GM21390 (cell line): ENCODE measurements at regions not wholly inside any gene's neighbourhood (a gene's known extent, or its start where the extent isn't known, plus 50 kb on each side); places are given as distances from the start of the nearest gene placed in this dataset.

Experiments used
- ATAC-seq: cut with Tn5 transposase; IDR thresholded peaks from one replicate; pipeline ENCODE4 v1.9.1; 2021; ENCODE audit not compliant: unreplicated experiment

DNA sequence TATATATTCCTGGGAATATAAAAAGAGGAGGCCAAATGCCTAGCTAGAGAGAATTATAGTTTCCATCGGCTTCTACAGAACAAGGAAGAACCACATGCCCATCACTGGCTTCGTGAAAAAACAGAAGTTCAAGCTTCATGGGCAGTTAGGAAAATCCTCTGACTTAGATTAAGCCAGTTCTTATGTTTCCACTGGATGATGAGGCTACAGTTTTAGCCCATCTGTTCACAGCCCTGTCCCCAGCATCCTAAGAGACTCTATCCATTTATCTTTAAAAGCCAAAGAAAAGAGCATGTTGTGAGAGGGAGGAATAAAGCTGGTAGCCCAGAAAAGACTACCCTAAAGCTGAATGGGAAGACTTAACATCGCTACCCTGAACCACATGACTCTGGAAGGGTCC, 285.5 kb upstream of the WWC1 start:
- no peak for ATAC-seq

DNA sequence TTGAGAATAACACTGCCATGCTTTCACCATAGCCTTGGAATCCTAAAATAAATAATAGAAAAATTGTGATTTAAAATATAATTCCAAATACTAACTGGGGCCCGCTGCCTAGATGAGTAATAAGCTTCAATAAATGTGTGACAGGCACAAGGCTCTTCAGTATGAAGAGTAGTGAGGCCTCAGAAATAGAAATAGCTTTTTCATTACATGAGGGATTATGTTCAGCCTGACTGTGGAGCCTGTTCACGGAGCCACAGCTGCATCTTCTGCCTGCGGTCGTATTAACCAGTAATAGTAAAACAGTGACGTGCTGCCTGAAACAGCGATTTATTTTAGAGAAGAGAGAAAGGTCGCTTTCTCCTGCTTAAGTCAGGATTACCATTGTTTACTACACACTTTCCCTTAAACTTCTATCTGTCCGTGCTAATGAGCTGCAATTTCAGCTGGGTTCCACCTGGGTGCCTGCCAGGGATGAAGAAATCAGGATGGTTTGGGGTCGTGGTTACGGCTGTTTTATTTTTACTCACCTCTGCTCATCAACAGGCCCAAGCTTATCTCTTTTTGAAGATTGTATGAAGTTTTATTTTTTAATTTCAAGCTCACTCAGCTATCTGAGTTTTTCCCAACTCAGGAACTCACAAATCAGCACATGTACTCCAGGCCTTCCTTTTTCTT, 284.9 kb upstream of the WWC1 start:
- no peak for ATAC-seq

DNA sequence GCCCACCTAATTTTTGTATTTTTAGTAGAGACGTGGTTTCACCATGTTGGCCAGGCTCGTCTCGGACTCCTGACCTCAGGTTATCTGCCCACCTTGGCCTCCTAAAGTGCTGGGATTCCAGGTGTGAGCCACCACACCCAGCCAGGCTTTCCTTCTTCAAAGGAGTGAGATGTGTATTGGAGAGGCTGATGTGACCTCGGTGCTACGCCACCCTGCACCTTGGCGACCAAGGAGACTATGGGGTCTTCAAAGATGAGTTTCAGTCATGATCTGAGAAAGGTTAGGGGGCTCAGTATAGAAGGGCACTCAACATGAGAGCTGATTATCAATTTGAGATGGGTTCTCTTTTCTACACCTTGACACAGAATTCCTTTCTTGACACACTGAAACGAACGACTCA, 284.2 kb upstream of the WWC1 start:
- no peak for ATAC-seq

DNA sequence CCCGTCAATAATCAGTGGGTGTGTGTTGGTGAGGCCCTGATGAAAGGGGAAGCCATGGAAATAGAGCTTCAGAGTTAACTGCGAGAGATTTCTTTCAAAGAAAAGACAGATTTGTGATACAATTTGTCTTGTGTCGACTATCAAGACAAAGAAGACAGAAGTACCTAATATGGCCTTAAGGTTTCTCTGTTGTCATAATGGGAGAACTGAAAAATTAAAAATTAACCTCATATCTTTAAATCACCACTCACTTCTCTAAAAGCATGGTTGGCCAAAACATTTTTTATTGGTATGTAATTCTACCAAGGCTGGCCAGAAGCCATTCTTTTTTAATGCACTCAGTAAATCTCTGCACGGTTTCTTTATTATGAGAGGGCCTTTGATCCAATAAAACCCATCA, 282.9 kb upstream of the WWC1 start:
- no peak for ATAC-seq

DNA sequence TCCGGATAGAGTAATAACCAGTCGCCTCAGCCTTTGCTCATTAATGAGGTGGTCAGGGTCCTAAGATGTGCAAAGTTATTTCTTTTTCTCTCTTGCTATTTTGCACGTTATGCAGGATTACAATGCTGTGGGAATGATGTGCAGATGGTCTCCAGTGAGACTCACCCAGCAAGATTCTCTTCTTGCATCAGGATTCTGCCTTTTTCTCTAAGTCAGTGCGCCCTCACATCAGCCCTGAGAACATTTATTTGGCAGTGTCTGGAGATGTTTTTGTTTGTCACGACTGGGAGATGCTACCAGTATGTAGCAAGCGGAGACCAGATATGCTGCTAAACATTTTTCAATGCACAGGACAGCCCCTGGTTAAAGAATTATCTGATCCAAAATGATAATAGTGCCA, 280.3 kb upstream of the WWC1 start:
- ATAC-seq, result no peak

DNA sequence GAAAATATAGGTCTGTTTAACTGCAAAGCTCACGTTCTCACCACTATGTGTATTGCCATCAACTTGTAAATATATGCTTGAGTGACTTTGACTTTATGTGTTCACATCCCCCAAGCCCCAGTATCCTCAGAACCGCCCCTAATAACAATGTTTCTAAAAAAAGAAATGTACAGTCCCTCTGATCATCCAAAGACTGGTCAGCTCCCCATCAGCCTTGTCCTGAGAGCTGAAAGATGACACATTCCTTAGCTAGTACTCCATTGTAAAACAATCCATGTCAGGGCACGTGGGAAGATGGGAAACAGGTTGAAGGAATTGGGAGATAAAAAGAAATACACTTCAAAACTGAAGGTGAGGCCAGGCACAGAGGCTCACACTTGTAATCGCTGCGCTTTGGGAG, 279.4 kb upstream of the WWC1 start:
- no peak for ATAC-seq

DNA sequence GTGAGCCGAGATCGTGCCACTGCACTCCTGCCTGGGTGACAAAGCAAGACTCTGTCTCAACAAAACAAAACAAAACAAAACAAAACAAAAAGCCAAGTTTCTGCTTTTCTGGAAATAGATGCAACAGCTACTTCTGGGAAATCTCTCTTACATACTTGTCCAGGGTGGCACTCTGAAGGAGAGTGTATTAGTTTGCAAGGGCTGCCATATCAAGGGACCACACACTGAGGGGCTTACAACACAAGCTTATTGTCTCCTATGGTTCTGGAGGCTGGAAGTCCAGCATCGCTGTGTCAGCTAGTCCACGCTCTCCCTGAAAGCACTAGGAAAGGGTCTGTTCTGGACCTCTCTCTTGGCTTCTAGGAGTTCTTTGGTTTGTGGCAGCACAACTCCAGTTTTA, 277.9 kb upstream of the WWC1 start:
- ATAC-seq, result no peak

DNA sequence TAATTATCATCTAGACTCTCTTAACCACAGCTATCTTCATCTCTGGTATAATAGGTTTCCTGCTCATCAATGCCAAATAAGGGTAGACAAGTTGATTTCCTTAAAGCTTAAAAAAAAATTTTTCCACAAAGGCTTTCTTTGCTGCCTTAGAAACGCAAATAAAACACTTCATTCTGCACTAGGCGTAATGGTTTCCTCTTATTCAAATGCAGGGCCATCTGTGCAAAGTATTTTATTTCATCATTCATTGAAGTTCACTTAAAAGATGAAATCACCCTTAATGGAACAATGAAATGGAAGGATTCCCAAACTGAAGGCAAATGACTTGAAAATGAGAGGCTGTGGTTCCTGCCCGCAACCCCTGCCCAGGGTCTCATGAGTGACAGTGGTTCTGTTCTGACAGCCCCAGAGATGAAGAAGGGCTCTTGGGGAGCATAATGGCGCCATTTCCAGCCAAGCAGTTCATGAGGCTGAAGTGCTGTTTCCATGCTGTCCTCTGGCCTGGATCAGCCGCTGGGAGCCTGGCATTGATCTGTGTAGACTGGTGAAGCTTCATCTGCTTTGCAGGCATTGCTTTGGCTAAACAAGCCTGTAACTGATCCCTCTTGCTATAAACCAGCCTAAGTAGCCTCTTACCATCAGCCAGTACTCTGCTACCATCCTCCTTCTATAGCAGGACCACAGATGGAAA, 276.9 kb upstream of the WWC1 start:
- no peak for ATAC-seq

DNA sequence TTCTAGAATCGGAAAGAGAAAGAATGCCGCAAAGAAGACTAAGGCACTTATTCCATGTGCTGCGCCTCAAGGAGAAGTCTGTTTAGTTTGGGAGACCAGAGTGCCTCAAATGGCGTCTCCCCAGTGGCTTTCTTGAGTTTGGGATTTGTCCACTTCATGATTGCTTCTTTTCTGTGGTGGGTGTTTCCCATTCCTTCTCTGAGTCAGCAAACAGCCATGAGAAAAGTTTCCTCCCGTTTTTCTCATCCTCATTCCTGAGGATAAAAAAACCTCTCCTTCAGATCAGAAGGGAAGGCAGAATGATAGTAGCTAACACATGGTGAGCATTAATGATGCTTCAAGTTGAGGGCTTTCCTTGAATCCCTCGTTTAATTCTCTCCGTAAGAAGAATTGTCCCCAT, 275.9 kb upstream of the WWC1 start:
- no peak for ATAC-seq

DNA sequence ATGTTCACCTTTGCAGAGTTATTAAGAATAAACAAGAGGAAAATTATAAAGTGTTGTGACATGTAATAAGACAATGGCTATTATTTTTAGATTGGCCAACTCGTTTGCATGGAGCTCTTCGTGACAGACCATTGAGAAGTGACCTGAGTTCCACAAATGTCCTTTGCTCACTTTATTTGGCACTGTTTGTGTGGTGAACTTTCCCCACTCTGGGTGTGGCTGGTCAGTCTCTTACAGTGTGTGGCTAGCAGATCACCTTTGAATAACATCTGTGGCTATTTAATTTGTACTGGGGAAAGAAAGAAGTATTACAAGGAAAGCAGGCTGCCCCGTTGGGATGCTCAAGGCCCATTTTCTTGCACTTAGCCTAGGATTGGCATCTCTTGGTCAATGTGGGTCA, 274.1 kb upstream of the WWC1 start:
- ATAC-seq, result no peak

DNA sequence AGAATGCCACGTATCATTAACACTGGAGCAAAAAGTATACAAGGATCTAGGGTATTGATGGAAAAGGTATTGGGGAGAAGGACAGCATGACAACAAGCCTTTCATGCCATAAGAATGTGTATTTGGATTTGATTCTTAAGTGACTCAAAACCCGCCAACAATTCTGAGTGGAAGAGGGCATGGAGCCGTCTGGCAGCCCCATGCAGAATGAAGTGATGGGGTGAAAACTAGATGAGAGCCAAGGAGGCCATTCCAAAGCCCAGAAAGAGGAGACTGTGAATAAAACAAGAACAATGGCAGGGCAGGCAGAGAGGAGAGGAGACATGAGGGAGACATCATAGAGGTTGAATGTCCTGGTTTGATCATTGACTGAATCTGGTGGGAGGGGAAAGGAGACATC, 272.3 kb upstream of the WWC1 start:
- no peak for ATAC-seq

DNA sequence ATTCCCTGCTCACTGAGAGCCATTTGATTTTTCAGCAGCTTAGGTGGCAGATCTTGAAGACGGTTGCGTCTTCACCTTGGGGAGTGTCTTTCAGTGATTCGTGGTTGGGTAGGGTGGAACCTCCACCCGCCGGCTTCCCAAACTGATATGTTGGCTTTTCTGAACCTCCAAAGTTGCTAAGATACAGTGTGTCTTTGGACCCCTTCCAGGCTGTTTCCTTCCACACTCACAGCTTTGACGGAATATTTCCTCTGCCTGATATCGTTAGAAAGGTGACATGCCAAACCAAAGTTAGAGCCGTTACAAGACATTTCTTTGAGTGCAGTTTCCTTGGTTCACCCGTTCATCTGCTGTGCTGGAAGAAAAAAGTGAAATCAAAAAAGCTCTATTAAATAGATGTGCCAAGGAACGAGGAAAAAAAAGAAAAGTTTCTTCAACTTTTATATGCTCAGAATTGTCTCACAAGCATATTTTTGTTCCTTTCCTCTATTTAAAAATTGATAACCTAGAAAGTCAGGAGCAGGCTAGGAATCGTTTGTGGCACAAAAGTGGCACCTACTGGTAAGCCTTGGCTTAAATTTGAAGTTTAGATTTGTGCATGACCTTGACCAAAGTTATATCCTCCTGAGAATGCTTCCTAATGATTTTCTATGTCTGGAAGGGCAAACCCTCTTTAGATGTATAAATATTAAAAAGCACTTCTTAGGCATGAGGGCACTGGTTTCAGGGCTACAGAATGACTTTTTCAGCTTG, 270.7 kb upstream of the WWC1 start:
- no peak for ATAC-seq

DNA sequence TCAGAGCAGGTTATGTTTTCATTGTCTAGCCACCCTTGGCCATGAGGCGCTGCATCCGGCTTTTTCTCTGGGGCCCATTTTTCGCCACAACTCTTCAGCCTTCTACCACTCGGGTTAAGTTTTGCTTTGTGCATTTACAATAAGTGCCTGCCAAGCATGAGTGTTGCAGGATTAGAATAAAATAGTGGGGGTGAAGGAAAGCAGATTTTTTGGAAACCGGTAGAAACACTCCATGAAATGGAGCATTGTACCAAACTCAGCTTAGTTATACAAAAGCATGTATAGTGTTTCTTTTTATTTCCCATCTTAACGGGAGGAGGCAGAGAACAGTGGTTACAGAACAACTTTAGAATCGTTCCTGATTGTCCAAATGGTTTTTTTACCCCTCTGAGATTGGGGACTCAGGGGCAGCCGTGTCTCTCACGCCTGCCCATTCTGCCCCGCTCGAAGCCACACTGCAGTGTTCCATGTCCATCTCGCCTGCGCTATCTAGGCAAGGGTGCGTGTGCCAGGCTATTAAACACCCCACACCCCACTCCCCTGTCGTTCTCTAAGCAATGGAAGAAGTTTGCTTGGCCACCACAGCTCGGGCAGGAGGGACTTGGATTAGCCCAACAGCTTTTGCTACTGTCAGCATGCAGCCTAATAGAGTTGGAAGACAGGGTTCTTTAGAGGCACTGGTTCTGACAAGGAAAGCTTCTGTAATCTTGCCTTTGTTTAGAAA, 268.8 kb upstream of the WWC1 start:
- no peak for ATAC-seq

DNA sequence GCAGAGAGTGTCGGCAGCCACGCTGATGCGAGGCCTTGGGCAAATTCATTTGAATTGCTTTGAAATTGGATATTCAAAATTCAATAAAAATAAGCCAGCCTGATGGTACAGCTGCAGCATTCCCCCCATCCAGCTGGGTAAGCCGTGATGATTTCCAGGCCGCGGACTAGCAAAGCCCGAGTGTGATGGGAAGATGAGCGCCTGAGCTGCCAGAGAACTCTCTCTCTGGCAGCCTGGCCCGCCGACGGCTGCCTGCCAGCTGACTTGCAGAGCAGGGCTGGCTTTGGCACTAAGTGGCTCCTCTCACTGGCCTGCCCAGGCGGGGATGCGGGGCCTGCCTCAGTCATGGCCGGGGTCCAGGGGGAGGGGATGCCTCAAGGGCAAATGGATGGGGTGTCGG, 268.3 kb upstream of the WWC1 start:
- no peak for ATAC-seq

DNA sequence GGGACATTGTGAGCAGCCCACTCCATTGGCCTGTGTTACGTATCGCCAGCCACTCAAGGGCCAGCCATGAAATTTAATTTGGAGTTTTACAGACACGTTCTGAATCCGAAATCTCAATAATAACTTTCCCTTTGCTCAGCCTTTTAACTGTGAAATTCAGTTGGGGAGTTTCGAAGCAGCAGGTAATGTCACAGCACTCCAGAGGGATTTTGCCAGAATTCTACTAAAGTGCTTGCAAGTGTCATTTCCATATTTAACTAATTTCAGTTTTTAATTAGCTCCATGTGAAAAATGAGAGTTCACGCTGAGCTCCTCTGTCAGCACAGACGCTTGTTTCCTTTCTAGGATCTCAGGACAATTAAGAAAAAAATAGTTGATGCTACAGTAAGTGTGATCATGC, 267.1 kb upstream of the WWC1 start:
- no peak for ATAC-seq

DNA sequence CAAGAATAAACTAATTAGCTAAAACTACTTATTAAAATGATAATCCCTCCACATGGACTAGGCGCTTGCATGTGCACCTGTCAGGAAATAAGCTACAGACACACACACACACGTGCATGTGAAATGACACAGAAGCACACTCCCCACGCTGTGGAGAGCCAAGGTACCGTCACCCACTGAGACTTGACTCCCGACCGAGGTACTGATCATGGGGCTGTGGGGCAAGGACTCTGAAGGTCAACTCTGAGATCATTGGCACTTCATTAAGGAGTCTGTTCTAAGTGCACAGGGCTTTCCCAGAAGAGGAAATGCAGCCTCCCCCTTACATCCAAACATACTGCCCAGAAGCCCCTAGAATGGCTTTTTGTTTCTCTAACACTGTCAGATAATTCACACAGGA, 264.4 kb upstream of the WWC1 start:
- no peak for ATAC-seq

DNA sequence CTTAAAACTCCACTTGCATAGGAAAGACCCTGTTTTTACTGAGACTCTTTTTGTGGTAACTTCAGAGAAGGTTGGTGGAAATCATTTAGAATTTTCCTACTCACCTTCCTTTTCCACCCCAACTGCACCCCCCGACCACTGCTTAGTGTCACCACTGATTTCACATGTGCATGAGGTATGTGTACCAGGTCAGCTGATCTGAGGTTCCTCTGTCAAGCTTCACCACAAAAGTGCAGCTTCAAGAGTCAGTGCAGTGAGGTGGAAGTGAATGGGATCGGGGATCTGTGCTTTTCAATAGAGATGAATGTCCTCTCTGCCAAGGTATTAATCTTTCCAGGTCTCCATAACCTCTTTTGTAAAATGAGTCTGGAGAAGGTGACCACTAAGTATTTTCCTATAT, 260.5 kb upstream of the WWC1 start:
- no peak for ATAC-seq

DNA sequence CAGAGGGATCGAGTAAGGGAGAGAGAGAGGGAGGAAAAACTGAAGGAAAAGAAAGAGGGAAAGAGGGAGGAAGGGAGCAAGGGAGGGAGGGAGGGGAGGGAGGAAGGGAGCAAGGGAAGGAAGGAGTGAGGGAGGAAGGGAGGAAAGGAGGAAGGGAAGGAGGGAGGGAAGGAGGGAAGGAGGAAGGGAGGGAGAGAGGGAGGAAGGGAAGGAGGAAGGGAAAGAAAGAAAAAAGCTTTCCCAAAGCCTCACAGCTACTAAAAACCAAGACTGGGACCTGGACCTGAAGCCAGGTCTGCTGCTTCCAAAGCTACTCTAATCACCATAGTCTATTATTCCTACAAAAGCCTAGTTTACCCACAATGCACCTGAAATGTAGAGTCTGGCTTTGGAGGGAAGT, 259.8 kb upstream of the WWC1 start:
- ATAC-seq, result no peak

DNA sequence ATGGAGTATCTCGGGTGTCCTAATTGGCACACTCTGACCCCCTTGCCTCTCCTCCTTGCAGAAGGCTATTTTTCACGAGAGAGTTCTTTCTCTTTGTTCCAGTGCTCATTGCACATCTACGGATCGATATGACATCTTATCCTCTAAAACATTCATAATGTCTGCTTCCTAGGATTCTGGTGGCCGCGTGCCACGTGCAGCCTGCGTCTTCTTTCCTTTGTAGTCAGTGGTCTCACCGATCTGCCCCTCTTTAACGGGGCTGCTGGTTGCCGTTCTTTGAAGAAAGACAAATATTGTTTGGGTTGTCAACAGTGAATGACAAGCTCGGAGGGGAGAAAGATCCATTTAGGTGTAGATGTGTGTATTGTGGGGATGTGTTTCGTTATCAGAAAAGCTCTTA, 252.4 kb upstream of the WWC1 start:
- ATAC-seq, result no peak

DNA sequence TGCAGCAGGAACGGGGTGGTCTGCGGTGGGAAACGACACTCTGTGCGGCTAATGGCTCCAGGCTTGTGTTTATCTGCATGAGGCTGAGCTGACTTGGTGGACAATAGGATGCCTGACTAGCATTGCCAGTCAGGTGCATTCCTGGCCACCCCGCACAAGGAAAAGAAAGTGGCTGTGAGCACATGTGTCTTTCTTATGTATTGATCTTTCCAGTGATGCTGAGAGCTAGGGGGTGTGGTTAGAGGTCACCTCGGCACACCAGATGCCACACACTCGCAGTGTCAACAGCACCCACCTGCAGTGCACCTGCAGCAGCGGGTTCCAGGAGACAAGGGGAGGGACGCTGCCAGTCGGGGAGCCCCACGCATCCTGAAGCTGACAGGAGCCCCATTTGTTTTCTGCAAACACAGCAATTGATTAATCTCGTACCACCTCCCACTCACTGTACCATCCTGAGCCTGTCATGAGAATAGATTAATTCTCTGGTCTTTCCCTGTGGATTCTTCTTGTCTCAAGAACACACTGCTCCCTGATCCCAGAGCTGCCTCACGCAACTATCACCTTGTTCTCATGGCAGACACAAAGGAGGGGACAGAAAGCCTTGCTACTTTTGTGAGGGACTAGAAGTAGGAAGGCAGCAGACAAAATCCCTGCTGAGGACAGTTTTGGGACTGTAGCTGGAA, 251.7 kb upstream of the WWC1 start:
- ATAC-seq, result no peak

DNA sequence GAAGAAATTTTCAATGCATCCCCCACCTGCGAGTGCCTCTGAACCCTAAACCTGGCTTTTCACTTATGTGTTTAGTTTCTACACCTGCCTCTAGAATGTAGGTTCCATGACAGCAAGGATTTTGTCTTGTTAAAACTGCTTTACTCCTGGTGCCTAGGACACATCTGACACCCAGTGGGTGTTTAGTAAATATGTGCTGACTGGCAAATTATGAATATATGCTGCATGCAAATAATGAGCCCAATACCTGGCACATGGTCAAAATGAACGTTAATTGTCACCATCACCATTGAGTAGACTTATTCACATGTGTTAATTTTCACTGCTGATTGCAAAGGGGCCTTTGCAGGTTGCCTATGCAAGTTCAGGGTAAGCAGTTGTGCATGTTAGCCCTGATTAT, 249.9 kb upstream of the WWC1 start:
- ATAC-seq, result no peak
